BE2C (cell line): ENCODE measurements at regions not wholly inside any gene's neighbourhood (a gene's known extent, or its start where the extent isn't known, plus 50 kb on each side); places are given as distances from the start of the nearest gene placed in this dataset.
A peak's percentile ranks its signal among the peaks of the same experiment; 100 is the strongest.

Experiments
- DNase-seq: peaks from one replicate; pipeline ENCODE4 v3.0.0-alpha.2; 2020
- H3K27me3 ChIP-seq: fragments of 250-450 bp; sonication (Bioruptor Pico); 2 replicates; pipeline ENCODE4 v1.5.1; 2020; ENCODE audit warnings: mild to moderate bottlenecking
- H3K36me3 ChIP-seq: fragments of 250-450 bp; sonication (Bioruptor Pico); 2 replicates; pipeline ENCODE4 v1.5.1; 2020; ENCODE audit warnings: mild to moderate bottlenecking
- H3K4me1 ChIP-seq: fragments of 250-450 bp; sonication (Bioruptor Pico); 2 replicates; pipeline ENCODE4 v1.5.1; 2020
- H3K4me3 ChIP-seq: 2 replicates; pipeline ENCODE4 v1.5.1; 2011; ENCODE audit warnings: low read depth, low read length
- H3K9me3 ChIP-seq: fragments of 250-450 bp; sonication (Bioruptor Pico); 2 replicates; pipeline ENCODE4 v1.5.1; 2020
- TF ChIP-seq, protein P1 (sequence below): IDR thresholded peaks from 2 replicates; pipeline ENCODE4 v1.5.1; 2012; ENCODE audit warnings: mild to moderate bottlenecking, low read depth, low read length

DNA sequence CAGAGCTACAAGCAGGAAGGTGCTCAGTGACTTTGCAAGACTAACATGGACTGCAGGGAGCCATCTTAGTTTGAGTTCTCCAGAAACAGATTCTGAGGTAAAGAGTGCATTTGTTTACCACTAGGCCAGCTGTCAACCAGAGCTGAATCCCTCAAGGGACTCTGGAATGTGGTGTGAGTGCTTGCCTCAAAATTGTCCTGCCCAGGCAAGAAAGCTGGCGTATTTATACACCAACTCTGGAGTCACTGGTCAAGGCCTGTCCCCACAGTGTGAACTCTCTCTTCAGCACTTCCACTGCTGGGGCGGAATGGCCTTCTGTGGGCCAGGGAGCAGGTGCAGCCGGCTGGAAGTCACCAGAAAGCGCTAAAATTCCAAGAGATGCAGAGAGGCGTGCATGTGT, 139.2 kb upstream of the TBCA start:
- H3K4me3 ChIP-seq: no peak overlapping the region
- no peak for DNase-seq
- H3K9me3 ChIP-seq: no peaks in the 10 kb centered on the region
- H3K4me1 ChIP-seq: no peaks in the 10 kb centered on the region
- H3K36me3 ChIP-seq: no peaks in the 10 kb centered on the region
- TF ChIP-seq, protein P1, sequence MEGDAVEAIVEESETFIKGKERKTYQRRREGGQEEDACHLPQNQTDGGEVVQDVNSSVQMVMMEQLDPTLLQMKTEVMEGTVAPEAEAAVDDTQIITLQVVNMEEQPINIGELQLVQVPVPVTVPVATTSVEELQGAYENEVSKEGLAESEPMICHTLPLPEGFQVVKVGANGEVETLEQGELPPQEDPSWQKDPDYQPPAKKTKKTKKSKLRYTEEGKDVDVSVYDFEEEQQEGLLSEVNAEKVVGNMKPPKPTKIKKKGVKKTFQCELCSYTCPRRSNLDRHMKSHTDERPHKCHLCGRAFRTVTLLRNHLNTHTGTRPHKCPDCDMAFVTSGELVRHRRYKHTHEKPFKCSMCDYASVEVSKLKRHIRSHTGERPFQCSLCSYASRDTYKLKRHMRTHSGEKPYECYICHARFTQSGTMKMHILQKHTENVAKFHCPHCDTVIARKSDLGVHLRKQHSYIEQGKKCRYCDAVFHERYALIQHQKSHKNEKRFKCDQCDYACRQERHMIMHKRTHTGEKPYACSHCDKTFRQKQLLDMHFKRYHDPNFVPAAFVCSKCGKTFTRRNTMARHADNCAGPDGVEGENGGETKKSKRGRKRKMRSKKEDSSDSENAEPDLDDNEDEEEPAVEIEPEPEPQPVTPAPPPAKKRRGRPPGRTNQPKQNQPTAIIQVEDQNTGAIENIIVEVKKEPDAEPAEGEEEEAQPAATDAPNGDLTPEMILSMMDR: no peak
- H3K27me3 ChIP-seq: no peaks in the 10 kb centered on the region

DNA sequence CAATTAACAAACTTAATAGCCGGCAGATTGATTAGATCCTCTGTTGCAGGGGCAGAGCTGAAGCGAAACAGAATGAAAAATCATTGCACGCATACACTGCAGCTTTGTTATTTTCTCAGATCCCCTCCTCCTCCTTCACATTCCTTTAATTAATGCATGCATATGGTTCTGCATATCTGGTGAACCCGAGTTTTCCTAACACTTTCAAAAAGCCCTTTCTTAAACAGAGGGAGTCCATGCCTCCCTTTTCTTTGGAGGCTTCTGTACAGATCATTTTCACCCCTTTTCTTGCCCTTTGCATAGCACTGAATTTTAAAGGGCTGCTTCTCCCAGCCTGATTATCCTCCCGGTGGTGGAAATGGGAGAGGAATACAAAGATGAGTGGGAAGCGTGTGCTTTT, 136.6 kb upstream of the TBCA start:
- H3K4me1 ChIP-seq: peaks cover 10% of the 10 kb centered on the region; the same call in 1 of the 2 replicates
- H3K4me3 ChIP-seq: no peak overlapping the region
- H3K27me3 ChIP-seq: no peaks in the 10 kb centered on the region
- no peak for DNase-seq
- no peaks in the 10 kb centered on the region for H3K36me3 ChIP-seq
- TF ChIP-seq, protein P1: no peak
- no peaks in the 10 kb centered on the region for H3K9me3 ChIP-seq

DNA sequence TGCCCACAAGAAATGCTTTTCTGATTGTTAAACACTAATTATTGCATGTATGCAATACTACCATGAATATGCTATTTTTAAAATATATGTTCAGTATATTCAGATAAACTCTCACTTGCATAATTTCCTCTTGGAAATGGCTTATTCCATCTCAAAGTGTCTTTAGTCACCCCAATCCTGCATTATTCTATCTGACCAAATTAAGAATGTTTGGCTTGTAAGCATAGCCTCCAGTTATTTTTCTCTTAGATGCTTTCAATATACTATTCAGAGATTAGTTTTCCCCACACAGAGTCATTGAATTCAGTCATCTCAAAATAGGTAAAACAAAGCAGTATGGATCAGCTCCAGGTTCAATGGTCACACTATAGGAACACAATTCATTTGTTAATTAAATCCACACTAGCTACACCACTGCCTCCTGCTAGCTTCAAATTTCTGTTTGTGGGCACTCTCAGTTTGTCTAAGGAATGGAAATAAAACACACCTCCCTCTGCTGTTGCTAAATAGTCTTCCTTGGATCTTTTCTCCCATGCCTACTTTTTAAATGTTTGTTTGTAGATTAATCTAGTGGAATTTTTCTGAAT, 134.6 kb upstream of the TBCA start:
- TF ChIP-seq, protein P1: no peak
- Histone ChIP-seq H3K36me3 (no peaks in the 10 kb centered on the region), H3K9me3 (no peaks in the 10 kb centered on the region), H3K27me3 (no peaks in the 10 kb centered on the region), H3K4me1 (peaks cover 10% of the 10 kb centered on the region; the same call in 1 of the 2 replicates), H3K4me3 (no peak overlapping the region)
- no peak for DNase-seq

DNA sequence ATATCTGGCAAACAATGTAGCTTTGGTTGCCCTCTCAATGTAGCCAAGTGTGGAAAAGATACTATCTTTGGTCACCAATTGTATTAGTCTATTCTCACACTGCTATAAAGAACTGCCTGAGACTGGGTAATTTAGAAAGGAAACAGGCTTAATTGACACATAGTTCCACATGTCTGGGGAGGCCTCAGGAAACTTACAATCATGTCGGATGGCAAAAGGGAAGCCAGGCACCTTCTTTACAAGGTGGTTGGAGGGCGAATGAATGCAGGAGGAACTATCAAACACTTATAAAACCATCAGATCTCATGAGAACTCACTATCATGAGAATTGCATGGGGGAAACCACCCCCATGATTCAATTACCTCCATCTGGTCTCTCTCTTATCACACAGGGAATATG, 133.1 kb upstream of the TBCA start:
- no peaks in the 10 kb centered on the region for H3K9me3 ChIP-seq
- no peak overlapping the region for H3K4me3 ChIP-seq
- H3K4me1 ChIP-seq: peaks cover 10% of the 10 kb centered on the region; the same call in 1 of the 2 replicates
- TF ChIP-seq, protein P1: no peak
- no peaks in the 10 kb centered on the region for H3K27me3 ChIP-seq
- DNase-seq: peak; percentile 17
- no peaks in the 10 kb centered on the region for H3K36me3 ChIP-seq

DNA sequence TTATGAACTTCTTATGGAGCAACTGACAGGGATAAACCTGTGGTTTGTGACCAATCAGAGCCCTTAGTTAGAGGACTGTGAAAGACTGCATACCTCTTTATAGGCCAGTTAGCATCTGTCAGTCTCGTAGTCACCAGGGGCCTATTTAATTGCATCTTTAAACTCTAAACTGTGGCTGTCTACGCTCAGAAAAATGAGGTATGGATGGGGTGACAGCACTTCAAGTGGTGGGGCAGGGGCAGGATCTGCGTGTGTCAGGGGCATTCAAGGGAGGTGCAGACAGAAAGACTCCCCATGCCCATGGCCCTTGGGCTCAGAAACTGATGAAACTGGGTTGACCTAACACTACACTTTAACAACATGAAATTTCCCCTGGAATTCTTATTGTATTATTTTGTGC, 132.6 kb upstream of the TBCA start:
- no peak overlapping the region for H3K4me3 ChIP-seq
- DNase-seq: no peak
- peaks cover 10% of the 10 kb centered on the region; the same call in 1 of the 2 replicates for H3K4me1 ChIP-seq
- H3K27me3 ChIP-seq: no peaks in the 10 kb centered on the region
- no peaks in the 10 kb centered on the region for H3K36me3 ChIP-seq
- H3K9me3 ChIP-seq: no peaks in the 10 kb centered on the region
- TF ChIP-seq, protein P1: 0 out of 2 replicates have a peak, but pooled peaks have one; percentile 4

DNA sequence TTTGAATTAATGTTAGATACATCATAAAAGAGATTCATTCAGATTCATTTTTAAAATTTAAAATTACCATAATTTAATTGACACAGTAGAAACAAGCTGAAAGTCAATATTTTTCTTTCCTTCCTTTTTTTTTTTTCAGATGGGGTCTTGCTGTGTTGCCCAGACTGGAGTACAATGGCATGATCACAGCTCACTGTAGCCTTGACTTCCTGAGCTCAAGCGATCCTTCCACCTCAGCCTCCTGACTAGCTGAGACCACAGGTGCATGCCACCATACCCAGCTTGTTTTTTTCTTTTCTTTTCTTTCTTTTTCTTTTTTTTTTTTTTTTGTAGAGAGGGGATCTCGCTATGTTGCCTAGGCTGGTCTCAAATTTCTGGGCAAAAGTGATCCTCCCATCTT, 131.6 kb upstream of the TBCA start:
- Histone ChIP-seq H3K4me1 (peaks cover 10% of the 10 kb centered on the region; the same call in 1 of the 2 replicates), H3K9me3 (no peaks in the 10 kb centered on the region), H3K4me3 (no peak overlapping the region), H3K27me3 (no peaks in the 10 kb centered on the region), H3K36me3 (no peaks in the 10 kb centered on the region)
- DNase-seq: no peak
- TF ChIP-seq, protein P1: no peak
